SU-DHL-6 (cell line): ENCODE measurements at regions not wholly inside any gene's neighbourhood (a gene's known extent, or its start where the extent isn't known, plus 50 kb on each side); places are given as distances from the start of the nearest gene placed in this dataset.

ENCODE experiments used
- H2AFZ ChIP-seq: fragments of 200-600 bp; sonication (generic); 2 replicates; pipeline ENCODE4 v1.6.1; 2014; ENCODE audit warnings: low read depth, mild to moderate bottlenecking, moderate library complexity, mixed read lengths, antibody characterized with exemption, low read length; ENCODE audit not compliant: severe bottlenecking
- H3F3A ChIP-seq: fragments of 200-600 bp; shearing (Covaris generic); 2 replicates; pipeline ENCODE4 v1.6.0; 2016; ENCODE audit warnings: antibody characterized with exemption, mild to moderate bottlenecking; ENCODE audit not compliant: insufficient read depth
- H3K27ac ChIP-seq: fragments of 200-600 bp; sonication (generic); 2 replicates; pipeline ENCODE4 v1.5.1; 2016; ENCODE audit warnings: low read depth, mild to moderate bottlenecking, low read length, moderate library complexity, mixed read lengths
- H3K27me3 ChIP-seq: fragments of 200-600 bp; sonication (generic), shearing (Covaris generic); 2 replicates; pipeline ENCODE4 v1.6.0; 2014; ENCODE audit warnings: mild to moderate bottlenecking, low read length
- H3K36me3 ChIP-seq: fragments of 200-600 bp; sonication (generic); 2 replicates; pipeline ENCODE4 v1.6.1; 2014; ENCODE audit warnings: mild to moderate bottlenecking, low read length, mixed read lengths
- H3K4me2 ChIP-seq: fragments of 300-600, 200-600 bp; shearing (Covaris generic), sonication (generic); 2 replicates; pipeline ENCODE4 v1.6.0; 2014; ENCODE audit warnings: low read length, low read depth, mild to moderate bottlenecking; ENCODE audit not compliant: poor library complexity, severe bottlenecking
- H3K4me3 ChIP-seq: fragments of 200-600 bp; sonication (generic); 2 replicates; pipeline ENCODE4 v1.5.1; 2014; ENCODE audit warnings: antibody characterized with exemption, low read length, mild to moderate bottlenecking, mixed read lengths; ENCODE audit not compliant: insufficient read depth, poor library complexity, severe bottlenecking
- H3K79me2 ChIP-seq: fragments of 200-600 bp; sonication (generic); 2 replicates; pipeline ENCODE4 v1.6.1; 2014; ENCODE audit warnings: mild to moderate bottlenecking, low read length, moderate library complexity; ENCODE audit not compliant: insufficient read depth
- H3K9ac ChIP-seq: fragments of 200-600 bp; sonication (generic); 2 replicates; pipeline ENCODE4 v1.7.0; 2014; ENCODE audit warnings: mild to moderate bottlenecking, low read length
- H3K9me2 ChIP-seq: fragments of 200-600 bp; sonication (generic); replicated peaks from 2 replicates; pipeline ENCODE4 v1.6.1; 2014; ENCODE audit warnings: low read length; ENCODE audit not compliant: insufficient read depth
- H3K9me3 ChIP-seq: fragments of 200-600 bp; sonication (generic); 2 replicates; pipeline ENCODE4 v1.6.1; 2014; ENCODE audit warnings: low read length, mixed read lengths; ENCODE audit not compliant: insufficient read depth
- H4K20me1 ChIP-seq: fragments of 200-600 bp; sonication (generic); 2 replicates; pipeline ENCODE4 v1.6.1; 2014; ENCODE audit warnings: low read depth, mild to moderate bottlenecking, antibody characterized with exemption, low read length, moderate library complexity, mixed read lengths
- EZH2phosphoT487 ChIP-seq: fragments of 200-600 bp; sonication (generic), shearing (Covaris generic); conservative IDR thresholded peaks from 2 replicates; pipeline ENCODE4 v1.6.1; 2018; ENCODE audit warnings: mild to moderate bottlenecking, antibody characterized with exemption, low read length, moderate library complexity, mixed read lengths
- TF ChIP-seq, protein P1 (sequence below): fragments of 200-600 bp; sonication (generic); IDR thresholded peaks from one replicate; pipeline ENCODE4 v1.5.1; 2017; ENCODE audit warnings: antibody characterized with exemption, mild to moderate bottlenecking, low read length, moderate library complexity; ENCODE audit not compliant: insufficient read depth, poor library complexity, severe bottlenecking

DNA sequence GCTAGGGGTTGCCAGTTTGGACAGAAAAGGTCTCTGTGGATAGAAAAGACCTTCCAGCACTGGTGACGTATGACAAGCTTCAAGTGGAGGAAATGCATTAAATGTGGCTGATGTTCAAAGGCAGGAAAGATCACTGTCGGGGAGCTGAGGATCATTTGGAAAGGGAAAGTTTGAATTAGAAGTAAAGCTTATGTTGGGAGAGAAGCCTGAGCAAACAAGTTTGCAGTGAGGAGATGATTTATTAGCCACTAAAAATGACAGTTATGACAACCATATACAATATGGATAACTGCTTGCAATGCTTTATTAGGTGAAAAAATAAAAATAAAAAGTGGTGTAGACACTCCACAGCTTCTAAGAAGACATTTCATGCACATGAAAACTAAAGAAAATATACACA is 135.3 kb upstream of the HS3ST1 start:
- H3K27me3 ChIP-seq, result no peaks in the 10 kb centered on the region
- H3F3A ChIP-seq, result no peaks in the 10 kb centered on the region
- TF ChIP-seq, protein P1, sequence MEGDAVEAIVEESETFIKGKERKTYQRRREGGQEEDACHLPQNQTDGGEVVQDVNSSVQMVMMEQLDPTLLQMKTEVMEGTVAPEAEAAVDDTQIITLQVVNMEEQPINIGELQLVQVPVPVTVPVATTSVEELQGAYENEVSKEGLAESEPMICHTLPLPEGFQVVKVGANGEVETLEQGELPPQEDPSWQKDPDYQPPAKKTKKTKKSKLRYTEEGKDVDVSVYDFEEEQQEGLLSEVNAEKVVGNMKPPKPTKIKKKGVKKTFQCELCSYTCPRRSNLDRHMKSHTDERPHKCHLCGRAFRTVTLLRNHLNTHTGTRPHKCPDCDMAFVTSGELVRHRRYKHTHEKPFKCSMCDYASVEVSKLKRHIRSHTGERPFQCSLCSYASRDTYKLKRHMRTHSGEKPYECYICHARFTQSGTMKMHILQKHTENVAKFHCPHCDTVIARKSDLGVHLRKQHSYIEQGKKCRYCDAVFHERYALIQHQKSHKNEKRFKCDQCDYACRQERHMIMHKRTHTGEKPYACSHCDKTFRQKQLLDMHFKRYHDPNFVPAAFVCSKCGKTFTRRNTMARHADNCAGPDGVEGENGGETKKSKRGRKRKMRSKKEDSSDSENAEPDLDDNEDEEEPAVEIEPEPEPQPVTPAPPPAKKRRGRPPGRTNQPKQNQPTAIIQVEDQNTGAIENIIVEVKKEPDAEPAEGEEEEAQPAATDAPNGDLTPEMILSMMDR, result no peak
- TF ChIP-seq EZH2phosphoT487, result no peak
- no peak overlapping the region for H3K9ac ChIP-seq
- no peaks in the 10 kb centered on the region for H3K36me3 ChIP-seq
- H2AFZ ChIP-seq, result no peak overlapping the region
- no peaks in the 10 kb centered on the region for H3K79me2 ChIP-seq
- no peak overlapping the region for H3K27ac ChIP-seq
- H4K20me1 ChIP-seq, result no peaks in the 10 kb centered on the region
- no peak overlapping the region for H3K4me2 ChIP-seq
- no peak overlapping the region for H3K4me3 ChIP-seq
- H3K9me3 ChIP-seq, result no peaks in the 10 kb centered on the region
- no peaks in the 10 kb centered on the region for H3K9me2 ChIP-seq

DNA sequence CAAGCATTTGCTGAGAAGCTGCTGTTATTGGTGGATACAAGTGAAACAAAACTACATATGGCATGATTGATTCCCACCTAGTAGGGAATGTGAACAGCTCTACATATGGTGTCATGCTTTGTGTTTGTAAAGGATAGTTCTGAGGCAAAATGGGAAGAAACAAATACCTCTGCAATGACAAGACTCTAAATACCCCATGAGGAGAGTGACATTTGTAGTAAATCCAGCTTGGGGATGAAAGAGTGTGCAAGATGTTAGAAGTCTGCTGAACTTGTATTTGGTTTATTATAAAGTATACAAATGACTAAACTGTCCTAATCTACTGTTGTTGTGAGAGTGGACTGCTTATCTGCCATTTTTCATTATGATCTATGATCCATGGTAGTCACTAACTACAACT is 120.8 kb upstream of the HS3ST1 start:
- no peaks in the 10 kb centered on the region for H3K79me2 ChIP-seq
- no peaks in the 10 kb centered on the region for H3K27me3 ChIP-seq
- H2AFZ ChIP-seq, result no peak overlapping the region
- TF ChIP-seq, protein P1, result no peak
- TF ChIP-seq EZH2phosphoT487, result no peak
- H3K9ac ChIP-seq, result no peak overlapping the region
- H3K9me3 ChIP-seq, result no peaks in the 10 kb centered on the region
- no peaks in the 10 kb centered on the region for H3F3A ChIP-seq
- H3K4me2 ChIP-seq, result no peak overlapping the region
- H4K20me1 ChIP-seq, result no peaks in the 10 kb centered on the region
- no peaks in the 10 kb centered on the region for H3K9me2 ChIP-seq
- H3K36me3 ChIP-seq, result no peaks in the 10 kb centered on the region
- no peak overlapping the region for H3K27ac ChIP-seq
- H3K4me3 ChIP-seq, result no peak overlapping the region

DNA sequence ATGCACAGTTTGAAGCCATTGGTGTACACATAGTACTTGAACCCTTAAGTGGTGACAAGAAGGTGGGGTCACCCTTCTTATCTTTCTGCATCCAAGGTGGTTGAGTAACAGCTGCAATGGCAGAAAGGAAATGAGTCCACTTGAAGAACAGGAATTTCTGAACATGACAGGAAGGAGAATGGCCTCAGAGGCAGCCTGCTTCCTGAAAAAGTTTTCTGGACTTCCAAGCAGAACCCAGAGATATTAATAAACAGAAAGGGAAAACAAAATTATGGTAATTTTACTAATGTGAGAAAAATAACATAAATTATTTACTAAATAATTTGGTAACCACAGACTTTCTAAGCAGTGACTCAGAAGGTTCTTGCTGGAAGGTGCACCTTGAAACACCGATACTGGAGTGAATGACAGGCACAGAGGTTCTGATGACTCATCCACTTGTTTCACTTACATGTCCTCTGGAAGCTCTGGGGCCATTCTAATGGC is 119.9 kb upstream of the HS3ST1 start:
- Histone ChIP-seq H3K4me2 (no peak overlapping the region), H3K9me3 (no peaks in the 10 kb centered on the region), H3F3A (no peaks in the 10 kb centered on the region), H2AFZ (no peak overlapping the region), H3K9me2 (no peaks in the 10 kb centered on the region), H3K27ac (no peak overlapping the region), H3K36me3 (no peaks in the 10 kb centered on the region), H3K4me3 (no peak overlapping the region), H3K9ac (no peak overlapping the region), H3K27me3 (no peaks in the 10 kb centered on the region), H3K79me2 (no peaks in the 10 kb centered on the region), H4K20me1 (no peaks in the 10 kb centered on the region)
- TF ChIP-seq, protein P1, result no peak
- no peak for TF ChIP-seq EZH2phosphoT487
